NCI-H345 treated with DMSO at 0.1 percent for 48 hours (cell line): ENCODE measurements at regions not wholly inside any gene's neighbourhood (a gene's known extent, or its start where the extent isn't known, plus 50 kb on each side); places are given as distances from the start of the nearest gene placed in this dataset.
"Not testable (repeated sequence)": the region's sequence is repeated elsewhere in the genome, so short reads cannot be mapped to it uniquely, and the experiment has no call there.

Experiments
- DNase-seq: peaks from one replicate; lab custom pipeline; 2025; ENCODE audit not compliant: unreplicated experiment; lab: John Stamatoyannopoulos, UW

DNA sequence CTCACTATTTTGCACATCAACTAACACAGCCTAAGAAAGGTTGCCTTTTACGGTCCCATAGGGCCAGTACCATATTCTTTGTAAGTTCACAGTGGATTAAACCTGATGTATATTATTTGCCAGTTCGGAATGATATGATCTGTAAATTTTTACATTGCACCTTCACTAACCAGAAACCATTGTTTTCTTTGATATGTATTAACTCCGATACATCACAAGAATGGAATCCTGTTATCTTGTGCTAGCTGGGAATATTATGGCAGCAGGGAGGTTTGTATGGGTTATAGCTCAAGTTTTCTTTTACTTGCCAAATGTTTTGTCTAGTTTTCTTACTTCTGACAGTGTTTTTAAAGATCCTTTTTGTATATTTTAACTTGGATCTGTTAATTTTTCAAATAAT lies 51.4 kb upstream of the S1PR1 start:
- DNase-seq: no peak

DNA sequence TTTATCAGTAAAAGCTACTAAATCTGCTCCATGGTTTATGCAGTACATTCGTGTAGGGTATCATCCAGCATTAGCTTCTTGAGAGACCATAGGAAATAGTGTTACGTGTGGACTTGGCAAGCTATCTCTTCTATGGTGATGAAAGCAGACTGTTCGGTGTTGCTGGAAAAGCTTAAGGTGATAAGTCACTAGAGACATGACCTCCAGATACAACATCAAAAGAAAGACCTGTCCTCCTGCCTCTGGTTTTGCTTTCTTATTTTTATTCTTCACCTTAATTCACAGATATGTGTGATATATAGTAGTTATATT lies 53.5 kb upstream of the S1PR1 start:
- no peak for DNase-seq

DNA sequence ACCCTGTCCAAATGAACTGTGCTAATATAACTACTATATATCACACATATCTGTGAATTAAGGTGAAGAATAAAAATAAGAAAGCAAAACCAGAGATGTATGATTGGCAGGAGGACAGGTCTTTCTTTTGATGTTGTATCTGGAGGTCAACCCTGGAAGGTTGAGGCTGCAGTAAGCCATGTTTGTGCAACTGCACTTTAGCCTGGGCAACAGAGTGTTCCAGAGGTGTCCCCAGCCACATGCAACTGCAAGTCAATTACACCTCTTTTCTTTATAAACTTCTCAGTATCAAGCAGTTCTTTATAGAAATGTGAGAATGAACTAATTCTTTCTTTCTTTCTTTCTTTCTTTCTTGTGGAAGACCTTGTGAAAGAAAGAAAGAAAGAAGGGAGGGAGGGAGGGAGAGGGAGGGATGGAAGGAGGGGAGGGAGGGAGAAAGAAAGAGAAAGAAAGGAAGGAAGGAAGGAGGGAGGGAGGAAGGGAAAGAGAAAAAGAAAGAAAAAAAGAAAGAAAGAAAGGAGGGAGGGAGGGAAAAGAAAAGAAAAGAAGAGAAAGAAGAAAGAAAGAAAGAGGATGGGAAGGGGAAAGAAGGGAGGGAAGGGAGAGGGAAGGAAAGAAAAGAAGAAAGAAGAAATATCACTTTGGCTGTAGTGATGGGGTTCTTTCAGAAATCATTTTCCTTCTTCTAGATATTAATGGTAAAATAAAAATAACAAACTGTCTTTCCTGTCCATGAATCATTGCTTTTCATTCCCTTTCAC lies 54.0 kb upstream of the S1PR1 start:
- no peak for DNase-seq

DNA sequence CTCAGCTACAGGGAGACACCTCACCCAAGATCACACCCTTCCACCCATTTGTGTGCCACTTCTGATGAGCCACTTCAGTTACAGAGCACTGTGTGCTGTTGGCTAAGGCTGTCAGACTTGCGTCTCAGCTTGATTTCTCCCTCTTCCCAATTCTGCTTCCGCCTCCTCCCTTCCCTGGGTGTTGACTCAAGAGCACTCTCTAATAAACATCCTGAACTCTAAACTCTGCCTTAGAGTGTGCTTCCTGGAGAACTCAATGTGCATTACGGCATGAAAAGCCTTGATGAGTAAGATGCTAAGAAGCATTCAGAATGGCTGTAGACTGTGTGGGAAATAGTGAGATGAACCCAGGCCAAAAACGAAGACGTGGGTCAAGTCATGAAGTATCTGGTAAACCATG lies 54.9 kb upstream of the S1PR1 start:
- no peak for DNase-seq

DNA sequence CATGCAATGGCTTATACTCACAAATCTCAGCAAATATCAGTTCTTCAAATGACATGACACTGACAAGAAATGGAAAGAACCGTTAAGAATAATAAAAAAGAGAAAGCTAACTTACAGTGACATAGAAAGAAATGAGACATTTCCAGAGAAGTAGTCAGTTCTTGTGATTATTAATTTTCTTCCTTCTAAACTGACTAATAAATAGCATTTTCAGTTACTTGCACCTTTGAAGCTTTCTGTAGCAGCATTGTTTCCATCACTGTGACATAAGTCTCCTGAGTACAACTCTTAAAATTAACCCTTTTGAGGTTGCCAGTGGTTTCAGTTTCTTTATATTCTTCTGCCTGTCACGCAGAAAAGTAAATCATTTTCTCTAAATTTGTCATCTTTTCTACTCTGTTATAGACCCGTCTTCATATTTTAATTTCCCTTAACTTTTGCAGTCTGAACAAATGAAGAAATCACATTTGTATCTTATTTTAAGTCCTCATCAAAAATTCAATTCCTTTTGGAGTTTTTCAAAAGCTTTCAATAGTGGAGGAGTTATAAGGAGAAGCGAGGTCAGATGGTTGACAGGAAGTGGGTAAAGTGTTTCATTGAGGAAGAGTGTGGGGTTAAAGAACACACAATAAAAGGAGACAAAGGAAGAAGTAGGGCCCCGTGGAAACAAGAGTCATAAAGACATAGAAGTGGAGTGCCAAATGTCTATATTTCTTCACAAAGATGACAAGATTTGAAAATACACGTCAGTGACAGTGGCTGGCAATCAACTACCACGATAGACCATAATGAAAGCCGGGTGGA lies 57.9 kb upstream of the S1PR1 start:
- DNase-seq: no peak

DNA sequence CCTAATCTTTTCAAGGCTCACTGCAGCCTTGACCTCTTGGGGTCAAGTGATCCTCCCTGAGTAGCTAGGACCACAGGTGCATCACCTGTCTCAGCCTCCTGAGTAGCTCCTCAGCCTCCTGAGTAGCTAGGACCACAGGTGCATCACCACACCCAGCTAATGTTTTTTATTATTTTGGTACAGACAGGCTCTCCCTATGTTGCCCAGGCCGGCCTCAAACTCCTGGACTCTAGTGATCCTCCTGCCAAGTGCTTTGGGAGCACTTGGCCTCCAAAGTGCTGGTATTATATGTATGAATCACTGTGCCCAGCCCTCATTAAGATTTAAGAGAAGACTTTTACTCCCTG lies 58.5 kb upstream of the S1PR1 start:
- DNase-seq: no peak

DNA sequence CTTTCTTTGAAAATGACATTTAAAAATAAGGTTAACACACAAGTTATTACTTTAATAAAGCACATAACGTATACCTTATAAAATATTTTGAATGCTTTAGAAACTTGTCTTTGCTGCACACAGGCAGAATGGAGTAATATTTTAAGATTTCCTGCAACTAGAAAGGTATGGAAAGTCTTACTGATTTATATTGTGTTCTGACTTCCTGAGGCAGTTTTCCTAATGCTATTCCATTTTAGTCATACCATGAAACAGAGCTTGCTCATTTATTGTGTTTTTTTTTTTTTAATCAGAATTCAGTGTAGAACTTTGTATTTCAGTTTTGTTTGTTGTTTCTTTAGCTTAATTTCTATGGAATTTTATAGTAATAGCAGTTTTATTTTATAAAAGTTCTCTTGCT lies 60.9 kb upstream of the S1PR1 start:
- DNase-seq: no peak

DNA sequence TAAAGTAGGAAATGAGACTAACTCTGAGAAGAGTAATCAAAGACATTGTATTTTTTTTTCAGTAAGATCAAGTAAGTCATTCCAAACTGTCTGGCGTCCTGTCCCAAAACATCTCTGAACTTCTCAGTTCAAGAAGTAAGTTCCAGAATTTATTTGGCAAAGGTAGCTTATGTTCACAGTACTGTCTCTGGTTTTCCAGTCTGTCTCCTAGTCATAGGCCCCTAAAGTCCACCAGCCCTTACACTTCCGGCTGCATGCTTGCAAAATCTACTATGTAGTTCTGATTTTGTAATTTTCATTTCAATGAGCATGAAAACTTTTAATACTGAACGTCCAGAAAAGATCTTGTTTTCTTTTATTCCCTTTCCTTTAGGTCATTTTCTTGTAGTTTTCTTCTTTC lies 61.4 kb upstream of the S1PR1 start:
- DNase-seq: no peak

DNA sequence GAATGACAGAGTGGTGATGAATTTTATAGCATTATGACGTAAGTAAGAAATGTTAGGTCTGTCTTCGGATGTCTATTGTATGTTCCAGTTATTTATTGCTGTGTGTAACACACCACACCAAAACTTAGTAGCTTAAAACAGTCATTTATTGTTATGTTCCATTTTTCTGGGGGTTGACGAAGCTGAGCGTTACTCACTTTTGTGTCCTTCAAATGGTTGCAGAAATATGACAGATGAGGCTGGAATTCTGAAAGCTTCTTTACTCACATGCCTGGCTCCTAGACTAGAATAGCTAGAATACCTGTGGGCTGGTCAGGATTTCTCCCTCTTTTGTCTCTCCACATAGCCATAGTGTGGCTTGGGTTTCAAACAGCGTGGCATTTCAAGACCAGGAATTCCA lies 62.1 kb upstream of the S1PR1 start:
- no peak for DNase-seq

DNA sequence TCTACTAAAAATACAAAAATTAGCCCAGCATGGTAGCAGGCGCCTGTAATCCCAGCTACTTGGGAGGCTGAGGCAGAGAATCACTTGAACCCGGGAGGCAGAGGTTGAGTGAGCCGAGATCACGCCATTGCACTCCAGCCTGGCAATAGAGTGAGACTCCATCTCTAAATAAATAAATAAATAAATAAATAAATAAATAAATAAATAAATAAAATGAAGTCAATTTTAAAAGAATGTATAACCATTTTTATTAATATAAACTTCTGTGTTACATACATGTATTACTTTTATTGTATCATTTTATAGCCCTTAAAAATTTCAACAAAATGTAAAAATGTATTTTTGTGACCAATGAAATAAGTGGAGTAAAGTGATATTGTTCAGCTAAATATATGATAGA lies 62.5 kb upstream of the S1PR1 start:
- not testable (repeated sequence) for DNase-seq

DNA sequence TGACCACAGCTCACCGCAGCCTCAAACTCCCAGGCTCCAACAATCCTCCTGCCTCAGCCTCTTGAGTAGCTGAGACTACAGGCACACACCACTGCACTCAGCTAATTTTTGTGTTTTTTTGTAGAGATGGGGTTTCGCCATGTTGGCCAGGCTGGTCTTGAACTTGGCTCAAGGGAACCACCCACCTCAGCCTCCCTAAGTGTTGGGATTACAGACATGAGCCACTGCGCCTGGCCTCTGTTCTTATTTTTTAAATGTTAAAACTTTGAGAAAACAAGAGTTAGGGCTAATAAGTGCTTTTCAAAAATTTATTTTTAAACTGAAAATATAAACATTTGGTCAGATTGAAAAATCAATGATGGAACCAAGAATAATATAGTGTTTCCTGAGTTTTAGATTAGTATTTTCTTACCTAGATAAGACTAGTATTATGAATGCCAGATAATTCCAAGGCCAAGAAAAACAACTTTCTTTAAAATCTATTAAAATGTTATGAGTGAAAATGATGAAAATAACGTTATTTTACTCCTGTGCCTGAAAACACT lies 66.2 kb upstream of the S1PR1 start:
- DNase-seq: no peak

DNA sequence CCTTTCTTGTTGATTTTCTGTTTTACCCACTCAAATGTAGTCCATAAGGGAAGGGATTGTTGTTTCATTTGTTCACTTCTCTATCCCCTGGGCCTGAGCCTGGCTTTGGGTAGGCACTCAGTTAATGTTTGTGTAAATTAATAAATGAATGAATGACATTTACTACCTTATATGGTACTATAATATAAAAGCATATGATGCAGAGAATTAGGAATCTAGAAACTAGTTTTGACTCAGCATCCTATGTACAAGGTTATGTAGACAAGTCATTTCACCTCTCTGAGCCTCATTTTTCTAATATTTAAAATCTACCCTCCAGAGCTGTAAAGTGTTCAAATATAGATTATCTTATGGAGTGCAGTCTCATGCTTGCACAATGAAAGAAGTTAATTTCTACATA lies 68.9 kb upstream of the S1PR1 start:
- no peak for DNase-seq

DNA sequence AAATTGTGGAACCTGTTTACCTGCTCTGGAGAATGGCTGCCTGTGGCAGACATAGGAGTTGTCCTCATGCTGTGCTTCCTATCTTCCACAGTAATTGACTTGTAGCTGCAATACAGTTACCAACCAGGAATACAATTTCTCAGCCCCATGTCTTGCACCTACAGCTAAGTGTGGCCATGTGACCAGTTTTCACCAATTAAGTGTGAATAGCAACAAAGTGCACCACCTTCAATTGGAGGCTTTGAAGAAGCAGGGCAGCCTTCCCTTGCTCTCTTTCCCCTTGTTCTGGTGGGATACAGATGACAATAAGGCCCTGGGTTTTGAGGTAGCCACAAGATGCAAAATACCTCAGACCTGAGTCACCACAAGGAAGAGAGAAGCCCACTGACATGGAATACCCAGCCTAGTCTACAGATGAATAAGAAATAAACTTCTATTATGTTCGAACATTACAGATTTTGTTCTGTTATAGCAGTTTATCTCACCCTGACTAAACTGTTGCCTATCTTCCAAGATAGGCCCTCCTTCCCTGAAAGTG lies 70.2 kb upstream of the S1PR1 start:
- DNase-seq: no peak

DNA sequence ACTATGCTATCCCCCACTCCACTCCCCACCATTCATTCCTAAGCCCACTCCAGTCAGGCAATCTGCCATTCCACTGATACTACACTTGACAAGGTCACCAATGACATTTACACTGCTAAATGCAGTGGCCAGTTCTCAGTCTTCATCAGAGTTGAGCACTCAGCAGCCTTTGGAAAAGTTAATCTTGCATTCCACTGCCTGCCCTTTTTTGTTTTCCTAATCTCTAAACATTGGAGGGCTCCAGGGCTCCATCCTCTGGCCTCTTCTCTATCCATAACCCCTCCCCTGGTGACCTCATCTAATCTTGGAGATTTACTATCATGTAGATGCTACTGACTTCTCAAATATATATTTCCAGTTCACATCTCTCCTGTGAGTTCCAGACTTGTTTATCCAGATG lies 70.9 kb upstream of the S1PR1 start:
- no peak for DNase-seq

DNA sequence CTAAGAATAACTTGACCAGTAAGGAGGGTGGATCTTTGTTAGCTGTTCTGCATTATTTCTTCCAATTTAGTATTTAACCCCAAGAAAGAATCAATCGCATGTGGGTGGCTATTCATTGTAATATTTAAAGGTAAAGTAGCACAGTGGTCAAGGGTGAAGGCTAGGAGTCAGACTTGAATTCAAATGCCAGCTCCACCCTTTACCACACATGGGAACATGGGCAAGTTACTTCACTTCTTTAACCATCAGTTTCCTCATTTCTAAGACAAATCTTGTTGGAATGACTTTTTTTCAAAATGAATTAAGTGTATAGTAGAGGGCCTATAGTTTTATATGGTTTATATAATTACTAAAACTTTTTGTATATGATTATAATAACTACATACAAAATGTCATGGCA lies 71.3 kb upstream of the S1PR1 start:
- DNase-seq: no peak

DNA sequence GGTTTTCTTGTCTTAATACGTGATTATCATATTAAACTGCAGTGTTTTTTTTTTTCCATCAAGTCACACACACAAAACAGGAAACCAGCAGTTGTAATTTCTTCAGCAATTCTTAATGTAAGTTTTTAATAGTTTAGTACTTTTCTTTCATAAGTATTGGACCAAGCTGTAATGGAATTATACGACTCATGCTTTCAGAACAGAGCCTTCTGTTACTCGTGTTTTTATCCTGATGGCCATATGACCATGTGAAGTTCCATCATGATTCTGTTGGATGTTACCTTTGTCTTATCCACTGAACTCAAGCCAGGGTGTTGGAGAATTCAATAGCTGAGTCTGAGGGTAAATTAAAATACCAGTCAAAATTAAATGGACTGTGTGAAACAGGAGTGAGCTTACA lies 72.0 kb upstream of the S1PR1 start:
- DNase-seq: no peak

DNA sequence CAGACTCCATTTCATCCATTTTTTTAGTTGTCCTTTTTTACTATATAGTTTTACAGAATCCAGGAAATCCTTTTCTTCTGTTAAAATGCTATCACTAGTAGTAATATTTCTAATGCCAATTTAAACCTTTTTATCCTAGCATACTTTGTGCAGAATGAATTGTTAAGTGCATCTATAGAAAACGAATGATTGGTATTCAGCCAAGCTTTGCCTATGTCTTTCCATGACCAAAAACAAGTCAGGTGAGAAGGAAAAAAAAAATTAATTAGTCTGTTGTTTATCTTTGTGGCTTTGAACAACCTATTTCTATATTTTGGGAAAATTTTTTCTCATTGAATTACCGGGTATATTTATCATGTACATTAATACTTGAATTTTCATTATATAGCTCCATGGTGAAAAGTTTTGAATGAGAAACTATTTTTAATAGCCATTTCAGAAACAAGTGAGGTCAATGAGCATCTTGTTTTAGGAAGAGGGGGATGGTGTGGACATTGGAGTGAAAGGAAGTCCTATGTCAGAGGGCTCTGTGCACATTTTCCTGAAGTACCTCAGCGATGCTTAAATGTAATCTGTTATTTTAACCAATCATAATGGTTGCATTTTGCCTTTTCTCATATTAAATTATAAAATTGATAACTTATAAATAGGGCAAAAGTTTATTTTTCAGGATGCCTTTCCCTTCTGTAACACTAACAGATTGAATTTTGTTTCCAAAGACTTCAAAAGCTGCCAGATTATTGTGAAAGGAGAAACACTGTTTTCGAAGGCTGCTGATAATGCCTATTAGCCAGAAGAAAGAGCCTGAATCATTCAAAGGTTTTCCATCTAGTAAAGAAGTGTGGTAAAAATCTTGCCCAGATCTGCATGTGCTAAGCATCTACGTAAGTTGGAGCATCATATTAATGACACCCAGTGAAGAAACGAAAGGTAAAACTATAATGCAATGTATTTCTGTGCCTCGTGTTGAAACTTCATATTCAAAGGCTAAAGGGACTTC lies 73.8 kb upstream of the S1PR1 start:
- no peak for DNase-seq

DNA sequence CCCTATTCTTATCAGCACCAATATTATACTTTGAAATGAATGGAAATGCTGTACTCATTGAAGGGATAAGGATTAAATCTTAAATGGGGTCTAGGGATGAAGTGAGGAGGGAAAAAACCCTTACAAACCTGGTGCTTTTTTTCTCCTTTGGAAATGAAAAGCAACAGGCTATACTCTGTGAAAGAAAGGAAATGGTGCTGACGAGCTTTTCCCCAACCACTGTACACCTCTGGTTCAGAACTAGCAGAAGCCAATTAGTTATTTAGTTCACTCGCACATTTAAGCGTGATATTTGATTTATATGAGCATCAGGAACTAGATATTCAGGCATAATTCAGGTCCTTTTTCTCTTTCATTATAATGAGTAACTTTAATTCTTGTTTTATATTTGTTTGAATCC lies 74.5 kb upstream of the S1PR1 start:
- no peak for DNase-seq

DNA sequence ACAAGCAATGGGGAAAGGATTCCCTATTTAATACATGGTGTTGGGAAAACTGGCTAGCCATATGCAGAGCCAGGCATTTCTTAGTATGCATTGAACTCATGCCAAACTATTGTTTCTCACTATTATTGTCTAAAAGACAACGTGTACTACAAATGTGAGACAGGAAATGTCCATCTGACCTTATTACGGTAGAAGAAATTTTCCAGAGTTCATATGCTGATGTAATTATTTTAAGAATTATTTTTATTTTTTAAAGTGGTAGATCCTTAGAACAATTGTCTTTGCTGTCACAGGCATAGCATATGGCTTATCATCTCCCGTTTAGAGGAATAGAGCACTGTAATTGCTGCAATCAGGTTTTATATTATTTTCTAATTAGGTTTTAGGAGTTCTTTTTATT lies 75.2 kb upstream of the S1PR1 start:
- DNase-seq: no peak

DNA sequence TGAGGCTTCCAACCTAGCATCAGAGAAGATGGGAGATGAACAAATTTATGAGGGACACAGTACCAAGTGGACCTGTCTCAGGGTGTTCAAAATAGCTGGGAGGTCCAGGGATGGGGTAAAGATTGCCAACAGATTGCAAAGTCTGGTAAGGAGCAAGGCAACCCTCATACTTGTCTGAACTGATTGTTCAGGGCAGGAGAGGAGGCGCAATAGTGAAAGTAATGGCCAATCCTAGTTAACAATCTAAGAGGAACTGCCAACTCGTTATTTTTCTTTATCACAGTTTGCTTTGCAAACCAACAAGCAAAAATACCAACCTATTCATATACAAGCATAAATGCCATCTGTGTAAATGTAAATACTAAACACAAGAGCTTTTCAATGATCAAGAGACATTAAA lies 78.4 kb upstream of the S1PR1 start:
- DNase-seq: no peak

DNA sequence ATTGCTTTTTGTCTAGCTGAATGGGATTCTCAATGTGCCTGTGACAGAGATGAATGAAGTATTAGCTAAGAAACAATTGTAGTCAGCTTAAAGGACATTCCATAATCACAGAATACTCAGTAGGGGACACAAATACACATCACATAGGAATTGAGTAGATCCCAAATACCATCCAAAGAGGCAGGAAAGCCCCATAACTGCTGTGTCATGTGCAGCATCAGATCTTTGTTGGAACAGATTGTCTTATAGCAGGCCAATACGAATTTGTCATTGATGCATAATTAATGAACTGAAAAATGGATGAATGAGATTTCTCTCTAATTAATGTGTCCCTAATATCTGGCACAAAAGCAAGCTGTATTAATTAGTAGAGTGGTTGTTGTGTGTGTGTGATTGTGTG lies 82.3 kb upstream of the S1PR1 start:
- DNase-seq: no peak
